Chondrocyte (in vitro differentiated cells): ENCODE measurements at regions not wholly inside any gene's neighbourhood (a gene's known extent, or its start where the extent isn't known, plus 50 kb on each side); places are given as distances from the start of the nearest gene placed in this dataset.

ENCODE experiments used
- DNase-seq: peaks from one replicate; pipeline ENCODE4 v3.0.0; 2021; ENCODE audit warnings: mixed read lengths, low spot score
- H3K27ac Mint-ChIP-seq: one replicate; pipeline ENCODE4 v1.8.0; 2021; ENCODE audit warnings: mild to moderate bottlenecking, moderate library complexity, mixed read lengths; ENCODE audit not compliant: unreplicated experiment
- H3K27me3 Mint-ChIP-seq: 2 replicates; pipeline ENCODE4 v1.8.0; 2021; ENCODE audit warnings: low read depth, mixed read lengths
- H3K36me3 Mint-ChIP-seq: 2 replicates; pipeline ENCODE4 v1.8.0; 2021; ENCODE audit warnings: low read depth, mixed read lengths
- H3K4me1 Mint-ChIP-seq: 2 replicates; pipeline ENCODE4 v1.8.0; 2021; ENCODE audit warnings: low read depth, mild to moderate bottlenecking, mixed read lengths
- H3K4me3 Mint-ChIP-seq: one replicate; pipeline ENCODE4 v1.8.0; 2021; ENCODE audit warnings: mild to moderate bottlenecking, moderate library complexity, mixed read lengths; ENCODE audit not compliant: unreplicated experiment
- H3K9me3 Mint-ChIP-seq: 2 replicates; pipeline ENCODE4 v1.8.0; 2021; ENCODE audit warnings: low read depth, mixed read lengths
- TF ChIP-seq, protein P1 (sequence below): fragments of 200-600 bp; sonication (generic); IDR thresholded peaks from 2 replicates; pipeline ENCODE4 v1.5.0; 2021; ENCODE audit warnings: antibody characterized with exemption, mild to moderate bottlenecking, moderate library complexity

- Mint-ChIP-seq H3K9me3 (no peaks in the 10 kb centered on the region), H3K27me3 (peaks cover 59% of the 10 kb centered on the region), H3K36me3 (no peaks in the 10 kb centered on the region), H3K27ac (no peak overlapping the region), H3K4me1 (peaks cover 10% of the 10 kb centered on the region), H3K4me3 (no peak overlapping the region)
- DNase-seq, result no peak
- TF ChIP-seq, protein P1, sequence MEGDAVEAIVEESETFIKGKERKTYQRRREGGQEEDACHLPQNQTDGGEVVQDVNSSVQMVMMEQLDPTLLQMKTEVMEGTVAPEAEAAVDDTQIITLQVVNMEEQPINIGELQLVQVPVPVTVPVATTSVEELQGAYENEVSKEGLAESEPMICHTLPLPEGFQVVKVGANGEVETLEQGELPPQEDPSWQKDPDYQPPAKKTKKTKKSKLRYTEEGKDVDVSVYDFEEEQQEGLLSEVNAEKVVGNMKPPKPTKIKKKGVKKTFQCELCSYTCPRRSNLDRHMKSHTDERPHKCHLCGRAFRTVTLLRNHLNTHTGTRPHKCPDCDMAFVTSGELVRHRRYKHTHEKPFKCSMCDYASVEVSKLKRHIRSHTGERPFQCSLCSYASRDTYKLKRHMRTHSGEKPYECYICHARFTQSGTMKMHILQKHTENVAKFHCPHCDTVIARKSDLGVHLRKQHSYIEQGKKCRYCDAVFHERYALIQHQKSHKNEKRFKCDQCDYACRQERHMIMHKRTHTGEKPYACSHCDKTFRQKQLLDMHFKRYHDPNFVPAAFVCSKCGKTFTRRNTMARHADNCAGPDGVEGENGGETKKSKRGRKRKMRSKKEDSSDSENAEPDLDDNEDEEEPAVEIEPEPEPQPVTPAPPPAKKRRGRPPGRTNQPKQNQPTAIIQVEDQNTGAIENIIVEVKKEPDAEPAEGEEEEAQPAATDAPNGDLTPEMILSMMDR, result no peak
These were observed 58.7 kb upstream of the DLX4 start for GRCh38 chr17:49910094-49910857.

- H3K27me3 Mint-ChIP-seq, result peaks cover 56% of the 10 kb centered on the region
- no peaks in the 10 kb centered on the region for H3K9me3 Mint-ChIP-seq
- H3K4me3 Mint-ChIP-seq, result no peak overlapping the region
- no peaks in the 10 kb centered on the region for H3K36me3 Mint-ChIP-seq
- TF ChIP-seq, protein P1, result no peak
- DNase-seq, result no peak
- no peak overlapping the region for H3K27ac Mint-ChIP-seq
- peaks cover 10% of the 10 kb centered on the region for H3K4me1 Mint-ChIP-seq
These were observed 58.2 kb upstream of the DLX4 start for GRCh38 chr17:49910858-49911204.

GRCh38 chr17:49911719-49912118 is 57.3 kb upstream of the DLX4 start:
- Mint-ChIP-seq H3K9me3 (no peaks in the 10 kb centered on the region), H3K36me3 (no peaks in the 10 kb centered on the region), H3K4me1 (peaks cover 10% of the 10 kb centered on the region), H3K27ac (no peak overlapping the region), H3K4me3 (no peak overlapping the region), H3K27me3 (peaks cover 61% of the 10 kb centered on the region)
- no peak for DNase-seq
- TF ChIP-seq, protein P1, result no peak

DNA sequence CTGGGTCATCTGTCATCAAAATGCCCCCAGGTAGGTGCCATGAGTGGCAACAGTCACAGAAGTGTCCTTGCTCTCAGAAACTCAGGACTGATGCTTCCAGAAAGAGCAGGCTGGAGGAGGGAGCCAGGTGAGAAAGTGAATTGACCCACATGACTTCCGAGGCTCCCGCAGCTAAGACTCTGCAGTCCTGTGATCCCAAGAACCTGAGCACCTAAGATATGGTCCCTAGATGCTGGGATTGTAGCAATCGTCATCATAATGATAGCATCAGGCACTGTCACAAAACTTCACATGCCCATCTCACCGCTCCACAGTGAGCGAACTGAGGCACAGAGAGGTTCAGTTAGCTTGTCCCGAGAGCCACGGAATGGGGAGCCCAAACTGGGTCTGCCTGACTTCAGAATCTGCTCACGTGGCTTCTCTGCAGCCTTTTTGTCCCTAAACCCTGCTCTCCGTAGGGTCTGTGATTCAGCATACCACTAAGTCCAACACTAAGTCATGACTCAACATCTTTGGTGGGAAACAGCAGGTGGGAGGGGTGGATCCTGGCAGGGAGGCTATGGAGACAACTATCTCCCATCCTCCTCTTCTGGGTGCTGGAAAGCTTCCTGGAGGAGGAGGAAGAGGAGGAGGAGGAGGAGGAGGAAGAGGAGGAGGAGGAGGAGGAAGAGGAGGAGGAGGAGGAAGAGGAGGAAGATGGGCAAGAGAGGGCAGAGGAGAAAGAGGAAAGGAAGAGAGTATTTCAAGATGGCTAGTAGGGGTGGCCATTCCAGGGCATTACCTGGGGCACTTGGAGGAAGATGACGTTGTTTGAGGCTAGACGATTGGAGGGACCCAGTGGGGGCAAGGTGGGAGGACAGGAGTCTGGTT is 55.5 kb upstream of the DLX4 start:
- peaks cover 10% of the 10 kb centered on the region for H3K4me1 Mint-ChIP-seq
- TF ChIP-seq, protein P1, result no peak
- H3K9me3 Mint-ChIP-seq, result no peaks in the 10 kb centered on the region
- H3K27ac Mint-ChIP-seq, result no peak overlapping the region
- H3K27me3 Mint-ChIP-seq, result peaks cover 59% of the 10 kb centered on the region
- no peak overlapping the region for H3K4me3 Mint-ChIP-seq
- peaks cover 2% of the 10 kb centered on the region for H3K36me3 Mint-ChIP-seq
- DNase-seq, result no peak

DNA sequence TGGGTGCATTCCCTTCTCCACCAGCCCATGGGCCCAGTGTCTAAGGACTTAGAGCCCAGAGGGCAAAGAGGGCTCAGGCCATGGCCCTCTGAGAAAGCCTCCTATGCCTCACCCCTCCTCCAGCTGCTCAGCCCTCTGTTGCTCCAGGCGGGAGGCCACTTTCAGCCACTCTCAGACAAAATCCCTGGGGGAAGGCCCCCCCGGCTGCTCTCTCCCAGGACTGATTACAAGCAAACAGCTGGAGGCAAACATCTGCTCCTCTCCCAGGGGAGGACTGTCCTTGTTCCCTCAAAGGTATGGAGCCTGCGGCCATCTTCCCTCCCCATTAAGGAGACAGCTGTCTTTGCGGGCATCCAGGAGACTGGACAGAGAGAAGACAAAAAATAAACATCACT is 54.9 kb upstream of the DLX4 start:
- Mint-ChIP-seq H3K36me3 (peaks cover 2% of the 10 kb centered on the region), H3K27me3 (peaks cover 53% of the 10 kb centered on the region), H3K4me1 (peaks cover 10% of the 10 kb centered on the region), H3K9me3 (no peaks in the 10 kb centered on the region), H3K27ac (no peak overlapping the region), H3K4me3 (no peak overlapping the region)
- TF ChIP-seq, protein P1, result no peak
- DNase-seq, result no peak
